ENCODE measurements at regions not wholly inside any gene's neighbourhood (a gene's known extent, or its start where the extent isn't known, plus 50 kb on each side); places are given as distances from the start of the nearest gene placed in this dataset.

GRCh38 chr5:3698412-3698811 lies 102.8 kb downstream of the IRX1 start:
- TF ChIP-seq GATA2 (IDR thresholded peaks at IDR 0.05; ENCODE audit: low read depth, low read length) (no peak), GATA3 (IDR thresholded peaks at IDR 0.05; ENCODE audit: low read depth, low read length) (no peak)

- TF ChIP-seq GATA2 (IDR thresholded peaks at IDR 0.05; ENCODE audit: low read depth, low read length) (no peak), GATA3 (IDR thresholded peaks at IDR 0.05; ENCODE audit: low read depth, low read length) (no peak)
Observed at GRCh38 chr5:3701694-3702093, 106.1 kb downstream of the IRX1 start.

GRCh38 chr5:3704661-3705060 lies 109.0 kb downstream of the IRX1 start:
- no peak for TF ChIP-seq GATA3 (IDR thresholded peaks at IDR 0.05; ENCODE audit: low read depth, low read length)
- TF ChIP-seq GATA2 (IDR thresholded peaks at IDR 0.05; ENCODE audit: low read depth, low read length) = no peak

- TF ChIP-seq GATA2 (IDR thresholded peaks at IDR 0.05; ENCODE audit: low read depth, low read length) (no peak), GATA3 (IDR thresholded peaks at IDR 0.05; ENCODE audit: low read depth, low read length) (no peak)
Observed at GRCh38 chr5:3709068-3709716, 113.6 kb downstream of the IRX1 start.

- TF ChIP-seq GATA3 (IDR thresholded peaks at IDR 0.05; ENCODE audit: low read depth, low read length) (no peak), GATA2 (IDR thresholded peaks at IDR 0.05; ENCODE audit: low read depth, low read length) (no peak)
Observed at GRCh38 chr5:3709717-3710348, 114.2 kb downstream of the IRX1 start.

GRCh38 chr5:3715062-3715461 lies 119.4 kb downstream of the IRX1 start:
- TF ChIP-seq GATA2 (IDR thresholded peaks at IDR 0.05; ENCODE audit: low read depth, low read length) (no peak), GATA3 (IDR thresholded peaks at IDR 0.05; ENCODE audit: low read depth, low read length) (no peak)

GRCh38 chr5:3729631-3730030 lies 134.0 kb downstream of the IRX1 start:
- TF ChIP-seq GATA2 (IDR thresholded peaks at IDR 0.05; ENCODE audit: low read depth, low read length) (no peak), GATA3 (IDR thresholded peaks at IDR 0.05; ENCODE audit: low read depth, low read length) (no peak)

GRCh38 chr5:3734632-3735031 lies 139.0 kb downstream of the IRX1 start:
- TF ChIP-seq GATA2 (IDR thresholded peaks at IDR 0.05; ENCODE audit: low read depth, low read length) (no peak), GATA3 (IDR thresholded peaks at IDR 0.05; ENCODE audit: low read depth, low read length) (no peak)

GRCh38 chr5:3736466-3736865 lies 140.8 kb downstream of the IRX1 start:
- TF ChIP-seq GATA2 (IDR thresholded peaks at IDR 0.05; ENCODE audit: low read depth, low read length) (no peak), GATA3 (IDR thresholded peaks at IDR 0.05; ENCODE audit: low read depth, low read length) (no peak)

- no peak for TF ChIP-seq GATA2 (IDR thresholded peaks at IDR 0.05; ENCODE audit: low read depth, low read length)
- TF ChIP-seq GATA3 (IDR thresholded peaks at IDR 0.05; ENCODE audit: low read depth, low read length) = no peak
Observed at GRCh38 chr5:3736926-3737325, 141.3 kb downstream of the IRX1 start.

- no peak for TF ChIP-seq GATA3 (IDR thresholded peaks at IDR 0.05; ENCODE audit: low read depth, low read length)
- TF ChIP-seq GATA2 (IDR thresholded peaks at IDR 0.05; ENCODE audit: low read depth, low read length) = no peak
Observed at GRCh38 chr5:3738919-3739318, 143.3 kb downstream of the IRX1 start.

GRCh38 chr5:3740546-3741373 lies 145.1 kb downstream of the IRX1 start:
- TF ChIP-seq GATA3 (IDR thresholded peaks at IDR 0.05; ENCODE audit: low read depth, low read length) (no peak), GATA2 (IDR thresholded peaks at IDR 0.05; ENCODE audit: low read depth, low read length) (no peak)

- TF ChIP-seq GATA2 (IDR thresholded peaks at IDR 0.05; ENCODE audit: low read depth, low read length) (no peak), GATA3 (IDR thresholded peaks at IDR 0.05; ENCODE audit: low read depth, low read length) (no peak)
Observed at GRCh38 chr5:3741374-3741770, 145.7 kb downstream of the IRX1 start.

GRCh38 chr5:3742750-3743149 lies 147.1 kb downstream of the IRX1 start:
- TF ChIP-seq GATA2 (IDR thresholded peaks at IDR 0.05; ENCODE audit: low read depth, low read length) (no peak), GATA3 (IDR thresholded peaks at IDR 0.05; ENCODE audit: low read depth, low read length) (no peak)

GRCh38 chr5:3751846-3752245 lies 156.2 kb downstream of the IRX1 start:
- TF ChIP-seq GATA3 (IDR thresholded peaks at IDR 0.05; ENCODE audit: low read depth, low read length) (no peak), GATA2 (IDR thresholded peaks at IDR 0.05; ENCODE audit: low read depth, low read length) (no peak)
